ENCODE measurements at regions not wholly inside any gene's neighbourhood (a gene's known extent, or its start where the extent isn't known, plus 50 kb on each side); places are given as distances from the start of the nearest gene placed in this dataset.

DNA sequence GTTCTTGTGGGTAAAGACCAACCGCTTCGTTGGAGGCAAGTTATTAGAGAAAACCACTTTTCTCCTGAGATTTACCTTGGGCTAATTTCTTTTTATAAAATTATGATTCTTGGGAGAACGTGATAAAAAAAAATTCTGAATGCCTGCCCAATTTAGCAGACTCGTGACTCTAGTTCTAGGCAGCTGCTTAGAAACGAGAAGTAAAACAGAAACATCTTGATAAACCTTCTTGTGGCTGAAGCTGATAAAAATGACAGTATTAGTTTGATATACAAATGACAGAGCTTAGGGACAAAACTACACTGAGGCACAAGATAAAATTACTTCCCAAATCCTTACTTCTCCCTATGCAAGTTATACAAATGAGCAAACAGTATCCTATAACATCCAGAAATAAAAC, 458.9 kb upstream of the TEX13C start:
- Histone ChIP-seq H3K36me3 (replicated peaks) (no peaks in the 10 kb centered on the region), H3K9me3 (no peaks in the 10 kb centered on the region), H3K27me3 (ENCODE audit: low read depth) (peaks cover 14% of the 10 kb centered on the region), H3K4me3 (no peak overlapping the region), H3K4me1 (no peaks in the 10 kb centered on the region)
- in situ Hi-C loops (cut with MboI; ENCODE audit: low sequenced_read_pairs), result no loop called here
- no peak for DNase-seq (ENCODE audit: low spot score in 2 of 2)

DNA sequence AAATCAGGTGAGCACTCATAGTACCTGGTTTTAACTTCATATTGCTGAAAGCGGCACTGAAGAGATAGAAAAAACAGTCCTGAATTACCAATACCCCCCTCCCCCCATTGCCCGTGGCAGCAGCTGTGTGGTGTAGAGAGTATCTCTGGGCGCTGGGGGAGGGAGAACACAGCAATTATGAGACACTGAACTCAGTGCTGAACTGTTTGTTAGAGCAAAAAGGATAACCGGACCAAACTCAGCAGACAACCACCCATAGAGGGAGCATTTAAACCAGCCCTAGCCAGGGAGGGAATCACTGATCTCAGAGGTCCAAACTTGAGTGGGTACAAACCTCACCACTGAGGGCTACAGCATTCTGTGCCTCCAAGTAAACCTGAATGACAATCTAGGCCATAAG, 457.4 kb upstream of the TEX13C start:
- no peaks in the 10 kb centered on the region for H3K4me1 ChIP-seq
- H3K4me3 ChIP-seq, result no peak overlapping the region
- in situ Hi-C loops (cut with MboI; ENCODE audit: low sequenced_read_pairs), result no loop called here
- H3K36me3 ChIP-seq (replicated peaks), result no peaks in the 10 kb centered on the region
- no peaks in the 10 kb centered on the region for H3K9me3 ChIP-seq
- peaks cover 11% of the 10 kb centered on the region for H3K27me3 ChIP-seq (ENCODE audit: low read depth)
- DNase-seq (ENCODE audit: low spot score in 2 of 2), result no peak

DNA sequence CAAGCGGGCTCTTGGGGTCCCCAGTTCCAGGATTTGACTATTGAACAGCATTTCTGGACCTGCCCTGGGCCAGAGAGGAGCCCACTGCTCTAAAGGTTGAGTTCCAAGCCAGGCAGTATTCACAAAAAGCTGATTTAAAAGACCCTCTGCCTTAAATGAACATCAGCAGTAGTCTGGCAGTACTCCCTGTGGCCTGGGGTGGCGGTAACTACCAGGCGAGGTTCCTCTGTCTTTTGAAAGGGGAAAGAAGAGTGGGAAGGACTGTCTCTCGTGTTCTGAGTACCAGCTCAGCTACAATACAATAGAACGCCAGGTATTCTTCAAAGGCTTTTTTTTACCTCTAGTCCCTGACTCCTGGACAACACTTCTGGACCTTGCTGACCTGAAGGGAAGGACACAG, 456.4 kb upstream of the TEX13C start:
- H3K36me3 ChIP-seq (replicated peaks), result no peaks in the 10 kb centered on the region
- peaks cover 11% of the 10 kb centered on the region for H3K27me3 ChIP-seq (ENCODE audit: low read depth)
- H3K4me3 ChIP-seq, result no peak overlapping the region
- no peaks in the 10 kb centered on the region for H3K4me1 ChIP-seq
- no peaks in the 10 kb centered on the region for H3K9me3 ChIP-seq
- peak in 1 of 2 experiments; percentile 31 for DNase-seq (ENCODE audit: low spot score in 2 of 2)
- in situ Hi-C loops (cut with MboI; ENCODE audit: low sequenced_read_pairs), result no loop called here

DNA sequence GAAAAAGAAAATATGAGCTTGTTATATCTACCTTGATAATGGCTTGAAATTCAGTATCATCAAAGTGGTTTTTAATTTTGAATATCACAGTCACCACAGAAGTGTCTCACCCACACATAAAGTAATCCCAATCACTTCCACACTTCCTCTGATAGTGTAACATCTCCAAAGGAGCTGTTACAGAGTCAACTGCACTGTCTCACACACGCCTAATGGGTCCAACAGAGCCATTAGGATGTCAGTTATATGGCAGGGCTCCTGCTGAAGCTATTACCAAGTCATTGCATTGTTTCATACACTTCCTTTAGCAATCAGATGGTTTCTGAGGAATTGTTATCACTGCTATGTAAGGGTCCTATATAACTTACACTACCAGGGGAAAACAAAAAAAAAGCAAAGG, 432.1 kb upstream of the TEX13C start:
- DNase-seq (ENCODE audit: low spot score in 2 of 2), result no peak
- no peak overlapping the region for H3K4me3 ChIP-seq
- in situ Hi-C loops (cut with MboI; ENCODE audit: low sequenced_read_pairs), result no loop called here

DNA sequence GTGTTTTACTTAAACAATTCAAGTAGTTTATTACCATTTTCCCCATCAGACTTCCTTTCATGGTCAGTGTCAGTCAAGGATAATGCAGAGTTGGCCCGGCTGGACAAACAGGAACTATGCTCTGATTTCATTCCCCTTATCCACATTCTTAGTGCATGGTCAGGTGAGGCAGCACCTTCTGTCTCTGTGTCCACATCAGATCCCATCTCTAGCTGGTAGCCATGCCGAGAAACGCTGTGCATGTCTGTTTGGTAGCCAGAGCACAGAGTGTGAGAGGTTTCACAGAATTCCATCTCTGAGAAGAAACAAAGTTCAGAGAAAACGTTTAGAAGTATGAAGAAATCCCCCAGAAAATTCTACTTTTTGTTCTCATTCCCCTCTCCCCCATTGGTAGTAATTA, 423.7 kb upstream of the TEX13C start:
- Histone ChIP-seq H3K9me3 (no peaks in the 10 kb centered on the region), H3K27me3 (ENCODE audit: low read depth) (no peaks in the 10 kb centered on the region; the same call in 1 of the 2 replicates), H3K4me3 (no peak overlapping the region), H3K4me1 (no peaks in the 10 kb centered on the region), H3K36me3 (replicated peaks) (no peaks in the 10 kb centered on the region)
- in situ Hi-C loops (cut with MboI; ENCODE audit: low sequenced_read_pairs), result no loop called here
- no peak for DNase-seq (ENCODE audit: low spot score in 2 of 2)

More for the DNA sequence above, 432.1 kb upstream of the TEX13C start:
- Histone ChIP-seq H3K27me3 (ENCODE audit: low read depth) (0 out of 2 replicates have a peak, but pooled peaks cover 3% of the 10 kb centered on the region), H3K4me1 (no peaks in the 10 kb centered on the region), H3K36me3 (replicated peaks) (no peaks in the 10 kb centered on the region), H3K9me3 (no peaks in the 10 kb centered on the region)

DNA sequence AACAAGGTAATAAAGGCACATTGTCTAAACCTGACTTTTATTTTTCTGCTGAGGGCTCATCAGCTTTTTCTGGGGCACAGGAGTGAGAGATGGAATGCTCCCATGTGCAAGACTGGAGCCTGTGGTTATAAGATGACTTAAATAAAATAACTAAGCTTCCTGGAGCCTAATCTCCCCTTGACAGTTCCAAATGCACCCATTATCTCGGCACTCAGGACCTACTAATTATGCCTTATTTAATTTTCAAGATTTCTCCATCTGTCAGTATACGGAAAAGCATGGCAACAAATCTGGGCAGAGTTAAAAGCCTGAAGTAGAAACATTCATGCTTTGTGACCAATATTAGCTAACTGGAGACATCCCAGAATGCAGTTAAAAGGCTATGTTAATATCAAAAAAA, 416.7 kb upstream of the TEX13C start:
- H3K4me1 ChIP-seq, result no peaks in the 10 kb centered on the region
- H3K4me3 ChIP-seq, result no peak overlapping the region
- no peaks in the 10 kb centered on the region for H3K36me3 ChIP-seq (replicated peaks)
- no peaks in the 10 kb centered on the region for H3K9me3 ChIP-seq
- no peak for DNase-seq (ENCODE audit: low spot score in 2 of 2)
- no peaks in the 10 kb centered on the region for H3K27me3 ChIP-seq (ENCODE audit: low read depth)
- in situ Hi-C loops (cut with MboI; ENCODE audit: low sequenced_read_pairs), result no loop called here

DNA sequence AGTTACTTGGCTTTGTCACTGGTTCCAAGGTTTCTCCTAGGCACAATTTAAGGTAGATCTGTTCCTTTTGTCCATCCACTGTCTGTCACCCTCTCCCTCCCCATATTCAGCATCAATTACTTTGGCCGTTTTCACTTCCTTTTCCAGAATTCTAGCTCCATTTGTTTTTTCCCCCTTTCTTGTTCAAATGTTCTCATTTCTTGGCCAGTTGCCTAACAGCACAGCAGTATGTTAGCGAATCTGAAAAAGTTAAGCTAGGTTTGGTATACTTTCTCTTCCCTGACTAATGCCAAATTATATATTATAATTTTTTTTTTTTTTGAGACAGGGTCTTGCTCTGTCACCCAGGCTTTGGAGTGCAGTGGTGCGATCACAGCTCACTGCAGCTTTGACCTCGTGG, 409.1 kb upstream of the TEX13C start:
- Histone ChIP-seq H3K27me3 (ENCODE audit: low read depth) (peaks cover 2% of the 10 kb centered on the region), H3K9me3 (no peaks in the 10 kb centered on the region), H3K4me1 (no peaks in the 10 kb centered on the region), H3K36me3 (replicated peaks) (no peaks in the 10 kb centered on the region), H3K4me3 (no peak overlapping the region)
- DNase-seq (ENCODE audit: low spot score in 2 of 2), result no peak
- in situ Hi-C loops (cut with MboI; ENCODE audit: low sequenced_read_pairs), result no loop called here

DNA sequence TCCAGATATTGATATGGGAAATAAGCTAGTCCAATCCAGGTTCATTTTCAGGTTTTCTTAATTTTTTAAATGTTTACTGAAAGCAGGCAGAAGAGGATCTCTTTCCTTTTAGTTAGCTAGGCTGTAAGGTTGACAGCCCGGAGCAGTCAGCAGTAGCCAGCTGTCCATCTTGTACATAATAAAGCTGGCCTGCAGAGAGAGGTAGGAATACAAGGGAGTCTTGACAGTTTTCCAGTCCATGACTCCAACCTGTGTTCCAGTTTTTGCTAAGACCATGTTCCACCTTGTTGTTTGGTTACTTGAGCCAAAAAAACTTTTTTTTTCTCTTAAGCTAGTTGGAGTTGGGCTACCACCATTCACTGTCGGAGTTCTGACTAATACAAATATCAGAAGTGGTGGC, 402.7 kb upstream of the TEX13C start:
- Histone ChIP-seq H3K36me3 (replicated peaks) (no peaks in the 10 kb centered on the region), H3K4me3 (no peak overlapping the region)

DNA sequence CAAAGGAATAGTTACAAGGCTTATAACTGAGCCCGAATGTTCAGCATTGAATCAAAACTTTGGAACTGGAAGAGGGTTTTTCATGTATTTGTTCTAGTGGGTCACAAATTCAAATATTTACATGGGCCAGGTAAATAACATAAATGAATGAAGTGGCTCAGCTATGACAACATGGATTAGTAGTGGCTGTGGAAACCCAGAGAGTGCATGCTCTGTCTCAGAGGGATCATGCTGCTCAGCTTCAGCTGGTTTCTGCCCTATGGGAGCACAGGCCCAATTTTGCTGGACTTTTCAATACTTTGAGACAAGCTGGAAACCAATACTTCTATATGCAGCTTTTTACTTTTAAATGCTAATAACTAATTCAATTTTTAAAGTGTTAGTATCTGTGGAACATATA, 394.0 kb upstream of the TEX13C start:
- Histone ChIP-seq H3K27me3 (ENCODE audit: low read depth) (peaks cover 3% of the 10 kb centered on the region; the same call in 1 of the 2 replicates), H3K9me3 (no peaks in the 10 kb centered on the region), H3K36me3 (replicated peaks) (no peaks in the 10 kb centered on the region), H3K4me1 (no peaks in the 10 kb centered on the region), H3K4me3 (no peak overlapping the region)
- no peak for DNase-seq (ENCODE audit: low spot score in 2 of 2)
- in situ Hi-C loops (cut with MboI; ENCODE audit: low sequenced_read_pairs), result no loop called here

More for the DNA sequence above, 402.7 kb upstream of the TEX13C start:
- H3K9me3 ChIP-seq, result no peaks in the 10 kb centered on the region
- in situ Hi-C loops (cut with MboI; ENCODE audit: low sequenced_read_pairs), result no loop called here
- DNase-seq (ENCODE audit: low spot score in 2 of 2), result no peak
- no peaks in the 10 kb centered on the region for H3K4me1 ChIP-seq
- no peaks in the 10 kb centered on the region; the same call in 1 of the 2 replicates for H3K27me3 ChIP-seq (ENCODE audit: low read depth)

DNA sequence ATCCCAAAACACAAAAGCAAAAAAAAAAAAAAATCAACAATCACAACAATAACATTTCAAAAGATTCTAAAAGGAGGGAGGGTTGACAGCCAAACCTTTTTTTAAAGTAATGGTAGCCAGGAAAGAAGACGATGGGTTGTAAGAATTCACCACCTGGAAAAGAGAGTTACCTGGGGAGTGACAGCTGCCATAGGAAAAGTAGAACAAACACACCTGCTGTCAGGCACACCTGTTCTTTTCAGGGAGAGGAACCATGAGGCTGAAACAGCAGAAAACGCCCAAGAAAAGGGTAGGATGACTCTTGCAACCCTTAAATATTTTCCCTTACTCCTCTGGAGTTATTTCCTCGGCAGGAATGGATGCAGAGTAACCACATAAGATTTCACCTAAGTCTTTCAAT, 388.4 kb upstream of the TEX13C start:
- no peaks in the 10 kb centered on the region for H3K36me3 ChIP-seq (replicated peaks)
- in situ Hi-C loops (cut with MboI; ENCODE audit: low sequenced_read_pairs), result no loop called here
- H3K9me3 ChIP-seq, result no peaks in the 10 kb centered on the region
- no peak for DNase-seq (ENCODE audit: low spot score in 2 of 2)
- H3K4me3 ChIP-seq, result no peak overlapping the region
- no peaks in the 10 kb centered on the region; the same call in 1 of the 2 replicates for H3K4me1 ChIP-seq
- 0 out of 2 replicates have a peak, but pooled peaks cover 5% of the 10 kb centered on the region for H3K27me3 ChIP-seq (ENCODE audit: low read depth)

DNA sequence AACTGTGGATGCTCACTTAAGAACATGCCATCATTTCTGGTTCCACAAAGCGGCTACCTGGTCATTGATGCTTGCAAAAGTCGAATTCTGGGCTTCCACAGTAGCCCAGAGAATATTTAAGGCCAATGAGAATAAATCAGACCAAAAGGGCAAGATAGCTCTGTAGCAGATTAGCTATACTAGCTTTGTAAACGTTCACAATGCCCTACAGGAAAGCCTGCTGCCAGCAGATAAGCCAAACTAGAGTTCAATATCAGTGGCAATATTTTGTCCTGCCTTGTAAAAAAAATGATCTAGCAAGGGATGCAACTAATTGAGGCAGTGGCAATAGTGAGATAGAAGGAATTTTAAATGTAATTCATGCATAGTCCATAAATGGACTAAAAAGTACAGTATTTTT, 387.7 kb upstream of the TEX13C start:
- in situ Hi-C loops (cut with MboI; ENCODE audit: low sequenced_read_pairs), result no loop called here

DNA sequence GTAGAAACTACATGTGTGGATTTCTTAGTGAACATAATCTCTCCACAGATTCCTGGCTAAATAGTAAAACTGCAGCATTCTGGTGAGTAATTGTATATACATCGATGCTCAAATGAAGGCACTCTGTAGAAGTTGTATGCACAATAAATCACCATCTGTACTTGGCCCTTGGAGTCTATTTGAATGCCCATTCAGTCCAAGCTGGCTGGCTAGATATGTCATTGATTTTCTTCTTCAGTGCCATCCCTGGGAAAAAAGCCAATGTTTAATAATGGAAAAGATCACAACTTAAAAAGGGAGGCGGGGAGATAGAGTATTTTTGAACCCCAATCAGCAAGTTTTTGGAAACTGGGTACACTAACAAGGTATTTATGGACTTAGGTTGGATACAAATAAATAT, 381.0 kb upstream of the TEX13C start:
- no peaks in the 10 kb centered on the region for H3K9me3 ChIP-seq
- H3K36me3 ChIP-seq (replicated peaks), result no peaks in the 10 kb centered on the region
- no peak overlapping the region for H3K4me3 ChIP-seq
- peaks cover 12% of the 10 kb centered on the region for H3K27me3 ChIP-seq (ENCODE audit: low read depth)
- no peaks in the 10 kb centered on the region for H3K4me1 ChIP-seq
- in situ Hi-C loops (cut with MboI; ENCODE audit: low sequenced_read_pairs), result no loop called here
- DNase-seq (ENCODE audit: low spot score in 2 of 2), result no peak

More for the DNA sequence above, 387.7 kb upstream of the TEX13C start:
- Histone ChIP-seq H3K9me3 (no peaks in the 10 kb centered on the region), H3K27me3 (ENCODE audit: low read depth) (0 out of 2 replicates have a peak, but pooled peaks cover 5% of the 10 kb centered on the region), H3K36me3 (replicated peaks) (no peaks in the 10 kb centered on the region), H3K4me3 (no peak overlapping the region), H3K4me1 (no peaks in the 10 kb centered on the region; the same call in 1 of the 2 replicates)
- DNase-seq (ENCODE audit: low spot score in 2 of 2), result no peak

DNA sequence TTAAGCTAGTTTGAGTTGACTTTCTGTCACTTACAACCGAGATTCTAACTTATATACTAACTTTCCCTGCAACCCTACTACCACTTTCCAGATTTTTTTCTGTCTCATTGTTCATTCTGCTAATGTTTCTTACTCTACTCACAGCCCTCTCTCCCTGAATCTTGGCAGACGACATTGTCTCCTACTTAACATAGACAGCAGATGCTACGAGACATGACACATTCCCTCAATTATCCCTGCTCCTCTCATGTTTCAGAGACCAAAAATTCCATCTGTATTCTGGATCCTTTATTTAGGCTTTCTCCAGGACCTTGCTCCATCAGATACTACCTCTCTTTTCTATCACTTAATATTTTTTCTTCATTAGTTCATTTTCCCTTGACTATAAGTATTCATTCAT, 379.1 kb upstream of the TEX13C start:
- in situ Hi-C loops (cut with MboI; ENCODE audit: low sequenced_read_pairs), result no loop called here
- no peak for DNase-seq (ENCODE audit: low spot score in 2 of 2)
- H3K36me3 ChIP-seq (replicated peaks), result no peaks in the 10 kb centered on the region
- H3K9me3 ChIP-seq, result no peaks in the 10 kb centered on the region
- peaks cover 7% of the 10 kb centered on the region for H3K27me3 ChIP-seq (ENCODE audit: low read depth)
- H3K4me3 ChIP-seq, result no peak overlapping the region
- H3K4me1 ChIP-seq, result no peaks in the 10 kb centered on the region

DNA sequence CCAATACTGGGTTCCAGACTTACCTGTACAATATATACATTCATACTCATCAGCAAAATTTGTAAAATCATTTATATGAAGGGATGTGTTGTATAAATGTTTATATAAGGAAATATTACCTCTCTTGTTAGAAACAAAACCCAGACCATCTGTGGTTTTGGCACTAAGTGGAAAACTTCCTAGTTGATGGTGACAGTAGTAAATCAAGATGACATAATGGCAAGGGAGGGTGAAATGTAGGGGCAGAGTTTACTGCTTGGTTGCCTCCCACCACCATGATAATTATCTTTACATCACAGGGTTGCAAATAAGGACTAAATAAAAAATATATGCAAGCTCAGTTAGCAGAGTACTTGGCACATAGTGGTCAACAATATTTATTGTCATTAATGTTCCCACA, 365.3 kb upstream of the TEX13C start:
- Histone ChIP-seq H3K36me3 (replicated peaks) (no peaks in the 10 kb centered on the region), H3K9me3 (no peaks in the 10 kb centered on the region), H3K4me3 (no peak overlapping the region), H3K27me3 (ENCODE audit: low read depth) (no peaks in the 10 kb centered on the region), H3K4me1 (no peaks in the 10 kb centered on the region)
- no peak for DNase-seq (ENCODE audit: low spot score in 2 of 2)
- in situ Hi-C loops (cut with MboI; ENCODE audit: low sequenced_read_pairs), result no loop called here

DNA sequence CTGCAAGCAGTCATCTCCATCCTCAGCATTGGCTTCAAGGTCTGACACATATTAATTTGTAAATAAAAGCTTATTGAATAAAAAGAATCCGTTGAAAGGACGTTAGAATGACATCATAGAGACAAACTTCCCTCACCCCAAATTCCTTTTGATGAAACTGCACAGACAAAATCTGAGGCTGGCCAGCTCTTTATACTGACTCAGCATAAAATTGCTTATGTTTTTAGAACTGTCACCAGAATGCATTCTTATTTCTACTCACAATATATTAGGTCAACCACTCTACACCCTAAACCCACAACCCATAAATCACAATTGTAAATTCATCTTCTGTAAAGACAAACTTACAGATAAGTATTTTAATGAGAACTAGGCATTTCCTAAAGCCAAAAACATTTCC, 359.2 kb upstream of the TEX13C start:
- Histone ChIP-seq H3K4me3 (no peak overlapping the region), H3K27me3 (ENCODE audit: low read depth) (no peaks in the 10 kb centered on the region), H3K9me3 (no peaks in the 10 kb centered on the region), H3K36me3 (replicated peaks) (no peaks in the 10 kb centered on the region), H3K4me1 (no peaks in the 10 kb centered on the region)
- in situ Hi-C loops (cut with MboI; ENCODE audit: low sequenced_read_pairs), result no loop called here
- DNase-seq (ENCODE audit: low spot score in 2 of 2), result no peak
